ENCODE measurements at regions not wholly inside any gene's neighbourhood (a gene's known extent, or its start where the extent isn't known, plus 50 kb on each side); places are given as distances from the start of the nearest gene placed in this dataset.

GRCh38 chr5:120098426-120098825 is 365.7 kb upstream of the PRR16 start:
- Histone ChIP-seq H4K20me1 (ENCODE audit: insufficient read depth) (no peaks in the 10 kb centered on the region), H3K36me3 (replicated peaks in 1 of 2; ENCODE audit: control insufficient read depth in 1 of 2, insufficient read depth in 2 of 2, low read length in 1 of 2) (no peaks in the 10 kb centered on the region), H3K4me3 (ENCODE audit: low read depth in 2 of 2, low read length in 1 of 2) (no peak overlapping the region), H3K79me2 (ENCODE audit: insufficient read depth) (no peaks in the 10 kb centered on the region), H3K9me3 (no peaks in the 10 kb centered on the region), H3K9ac (no peak overlapping the region), H2AFZ (ENCODE audit: low read depth) (no peak overlapping the region), H3F3A (replicated peaks; ENCODE audit: insufficient read depth) (no peaks in the 10 kb centered on the region), H3K27me3 (ENCODE audit: insufficient read depth) (no peaks in the 10 kb centered on the region), H3K9me2 (no peaks in the 10 kb centered on the region), H3K4me2 (no peak overlapping the region), H3K27ac (ENCODE audit: low read depth in 2 of 2, low read length in 1 of 2) (no peak overlapping the region), H3K4me1 (ENCODE audit: control insufficient read depth in 1 of 2, insufficient read depth in 2 of 2, low read depth in 1 of 2, low read length in 1 of 2) (no peaks in the 10 kb centered on the region; a peak in 1 of 4 replicates)
- no peak for TF ChIP-seq FOSL2 (IDR thresholded peaks at IDR 0.05; ENCODE audit: borderline replicate concordance, low read depth)
- no peak for TF ChIP-seq CTCF (IDR thresholded peaks at IDR 0.05)
- no peak for TF ChIP-seq RXRA (IDR thresholded peaks at IDR 0.05; ENCODE audit: borderline replicate concordance, low read depth)
- TF ChIP-seq MAX (IDR thresholded peaks at IDR 0.05; ENCODE audit: low read depth): no peak
- TF ChIP-seq POLR2AphosphoS5 (IDR thresholded peaks at IDR 0.05; ENCODE audit: low read depth, low read length): no peak
- TF ChIP-seq MXI1 (IDR thresholded peaks at IDR 0.05; ENCODE audit: low read depth, low read length): no peak
- no peak for TF ChIP-seq USF1 (IDR thresholded peaks at IDR 0.05; ENCODE audit: borderline replicate concordance, low read depth)
- no peak for TF ChIP-seq TAF1 (IDR thresholded peaks at IDR 0.05; ENCODE audit: borderline replicate concordance, low read depth, low read length)
- TF ChIP-seq RAD21 (IDR thresholded peaks at IDR 0.05; ENCODE audit: low read length): no peak
- no peak for TF ChIP-seq CHD2 (IDR thresholded peaks at IDR 0.05; ENCODE audit: low read length, partially characterized antibody)
- no peak for TF ChIP-seq GATA2 (CRISPR knock-in tag; IDR thresholded peaks at IDR 0.05)
- no peak for TF ChIP-seq SIN3A (IDR thresholded peaks at IDR 0.05; ENCODE audit: borderline replicate concordance, low read depth, low read length)
- TF ChIP-seq EZH2phosphoT487 (IDR thresholded peaks at IDR 0.05; ENCODE audit: borderline replicate concordance, low read depth): no peak
- TF ChIP-seq ELF1 (IDR thresholded peaks at IDR 0.05): no peak
- no peak for TF ChIP-seq YY1 (IDR thresholded peaks at IDR 0.05; ENCODE audit: low read depth)
- TF ChIP-seq RCOR1 (IDR thresholded peaks at IDR 0.05; ENCODE audit: low read length): no peak
- no peak for TF ChIP-seq MEF2A (IDR thresholded peaks at IDR 0.05; ENCODE audit: borderline replicate concordance, low read depth)
- no peak for TF ChIP-seq EP300 (IDR thresholded peaks at IDR 0.05; ENCODE audit: borderline replicate concordance in 1 of 2, low read depth in 1 of 2, low read length in 1 of 2)
- no peak for TF ChIP-seq FOXM1 (IDR thresholded peaks at IDR 0.05; ENCODE audit: low read depth)
- ChIA-PET POLR2A (no interaction called here), CTCF (no interaction called here)
- DNase-seq: no peak
- 91% methylated on average over 4 of the region's 4 CpGs for whole genome bisulfite sequencing (ENCODE audit: low lambda C conversion rate)
